OCI-LY1 (cell line): ENCODE measurements at regions not wholly inside any gene's neighbourhood (a gene's known extent, or its start where the extent isn't known, plus 50 kb on each side); places are given as distances from the start of the nearest gene placed in this dataset.

Experiments
- CTCF ChIP-seq: fragments of 200-600 bp; sonication (generic), shearing (Covaris generic); IDR thresholded peaks from 2 replicates; pipeline ENCODE4 v1.5.1; 2017; ENCODE audit warnings: mild to moderate bottlenecking, antibody characterized with exemption, low read length, moderate library complexity, mixed read lengths
- EZH2 ChIP-seq: fragments of 200-600 bp; sonication (generic), shearing (Covaris generic); IDR thresholded peaks from 2 replicates; pipeline ENCODE4 v1.8.0; 2017; ENCODE audit warnings: borderline replicate concordance, mixed run types, mild to moderate bottlenecking, antibody characterized with exemption, low read length, moderate library complexity, mixed read lengths

GRCh38 chr2:16821692-16822091, 156.1 kb upstream of the CYRIA start:
- TF ChIP-seq CTCF: no peak
- TF ChIP-seq EZH2: no peak
